SU-DHL-6 (cell line): ENCODE measurements at regions not wholly inside any gene's neighbourhood (a gene's known extent, or its start where the extent isn't known, plus 50 kb on each side); places are given as distances from the start of the nearest gene placed in this dataset.

Experiments
- H2AFZ ChIP-seq: fragments of 200-600 bp; sonication (generic); 2 replicates; pipeline ENCODE4 v1.6.1; 2014; ENCODE audit warnings: low read depth, mild to moderate bottlenecking, moderate library complexity, mixed read lengths, antibody characterized with exemption, low read length; ENCODE audit not compliant: severe bottlenecking
- H3F3A ChIP-seq: fragments of 200-600 bp; shearing (Covaris generic); 2 replicates; pipeline ENCODE4 v1.6.0; 2016; ENCODE audit warnings: antibody characterized with exemption, mild to moderate bottlenecking; ENCODE audit not compliant: insufficient read depth
- H3K27ac ChIP-seq: fragments of 200-600 bp; sonication (generic); 2 replicates; pipeline ENCODE4 v1.5.1; 2016; ENCODE audit warnings: low read depth, mild to moderate bottlenecking, low read length, moderate library complexity, mixed read lengths
- H3K27me3 ChIP-seq: fragments of 200-600 bp; sonication (generic), shearing (Covaris generic); 2 replicates; pipeline ENCODE4 v1.6.0; 2014; ENCODE audit warnings: mild to moderate bottlenecking, low read length
- H3K36me3 ChIP-seq: fragments of 200-600 bp; sonication (generic); 2 replicates; pipeline ENCODE4 v1.6.1; 2014; ENCODE audit warnings: mild to moderate bottlenecking, low read length, mixed read lengths
- H3K4me2 ChIP-seq: fragments of 300-600, 200-600 bp; shearing (Covaris generic), sonication (generic); 2 replicates; pipeline ENCODE4 v1.6.0; 2014; ENCODE audit warnings: low read length, low read depth, mild to moderate bottlenecking; ENCODE audit not compliant: poor library complexity, severe bottlenecking
- H3K4me3 ChIP-seq: fragments of 200-600 bp; sonication (generic); 2 replicates; pipeline ENCODE4 v1.5.1; 2014; ENCODE audit warnings: antibody characterized with exemption, low read length, mild to moderate bottlenecking, mixed read lengths; ENCODE audit not compliant: insufficient read depth, poor library complexity, severe bottlenecking
- H3K79me2 ChIP-seq: fragments of 200-600 bp; sonication (generic); 2 replicates; pipeline ENCODE4 v1.6.1; 2014; ENCODE audit warnings: mild to moderate bottlenecking, low read length, moderate library complexity; ENCODE audit not compliant: insufficient read depth
- H3K9ac ChIP-seq: fragments of 200-600 bp; sonication (generic); 2 replicates; pipeline ENCODE4 v1.7.0; 2014; ENCODE audit warnings: mild to moderate bottlenecking, low read length
- H3K9me2 ChIP-seq: fragments of 200-600 bp; sonication (generic); replicated peaks from 2 replicates; pipeline ENCODE4 v1.6.1; 2014; ENCODE audit warnings: low read length; ENCODE audit not compliant: insufficient read depth
- H3K9me3 ChIP-seq: fragments of 200-600 bp; sonication (generic); 2 replicates; pipeline ENCODE4 v1.6.1; 2014; ENCODE audit warnings: low read length, mixed read lengths; ENCODE audit not compliant: insufficient read depth
- H4K20me1 ChIP-seq: fragments of 200-600 bp; sonication (generic); 2 replicates; pipeline ENCODE4 v1.6.1; 2014; ENCODE audit warnings: low read depth, mild to moderate bottlenecking, antibody characterized with exemption, low read length, moderate library complexity, mixed read lengths
- EZH2phosphoT487 ChIP-seq: fragments of 200-600 bp; sonication (generic), shearing (Covaris generic); conservative IDR thresholded peaks from 2 replicates; pipeline ENCODE4 v1.6.1; 2018; ENCODE audit warnings: mild to moderate bottlenecking, antibody characterized with exemption, low read length, moderate library complexity, mixed read lengths
- TF ChIP-seq, protein P1 (sequence below): fragments of 200-600 bp; sonication (generic); IDR thresholded peaks from one replicate; pipeline ENCODE4 v1.5.1; 2017; ENCODE audit warnings: antibody characterized with exemption, mild to moderate bottlenecking, low read length, moderate library complexity; ENCODE audit not compliant: insufficient read depth, poor library complexity, severe bottlenecking

GRCh38 chr3:31343075-31343474, 189.7 kb upstream of the STT3B start:
- no peak overlapping the region for H3K4me2 ChIP-seq
- H3K36me3 ChIP-seq: no peaks in the 10 kb centered on the region
- H3K27me3 ChIP-seq: no peaks in the 10 kb centered on the region
- no peak for TF ChIP-seq EZH2phosphoT487
- TF ChIP-seq, protein P1, sequence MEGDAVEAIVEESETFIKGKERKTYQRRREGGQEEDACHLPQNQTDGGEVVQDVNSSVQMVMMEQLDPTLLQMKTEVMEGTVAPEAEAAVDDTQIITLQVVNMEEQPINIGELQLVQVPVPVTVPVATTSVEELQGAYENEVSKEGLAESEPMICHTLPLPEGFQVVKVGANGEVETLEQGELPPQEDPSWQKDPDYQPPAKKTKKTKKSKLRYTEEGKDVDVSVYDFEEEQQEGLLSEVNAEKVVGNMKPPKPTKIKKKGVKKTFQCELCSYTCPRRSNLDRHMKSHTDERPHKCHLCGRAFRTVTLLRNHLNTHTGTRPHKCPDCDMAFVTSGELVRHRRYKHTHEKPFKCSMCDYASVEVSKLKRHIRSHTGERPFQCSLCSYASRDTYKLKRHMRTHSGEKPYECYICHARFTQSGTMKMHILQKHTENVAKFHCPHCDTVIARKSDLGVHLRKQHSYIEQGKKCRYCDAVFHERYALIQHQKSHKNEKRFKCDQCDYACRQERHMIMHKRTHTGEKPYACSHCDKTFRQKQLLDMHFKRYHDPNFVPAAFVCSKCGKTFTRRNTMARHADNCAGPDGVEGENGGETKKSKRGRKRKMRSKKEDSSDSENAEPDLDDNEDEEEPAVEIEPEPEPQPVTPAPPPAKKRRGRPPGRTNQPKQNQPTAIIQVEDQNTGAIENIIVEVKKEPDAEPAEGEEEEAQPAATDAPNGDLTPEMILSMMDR: no peak
- no peak overlapping the region for H3K9ac ChIP-seq
- no peaks in the 10 kb centered on the region for H3K79me2 ChIP-seq
- H3K4me3 ChIP-seq: no peak overlapping the region
- no peaks in the 10 kb centered on the region for H3F3A ChIP-seq
- no peak overlapping the region for H2AFZ ChIP-seq
- H3K9me3 ChIP-seq: no peaks in the 10 kb centered on the region
- peaks cover 5% of the 10 kb centered on the region; the same call in 1 of the 2 replicates for H3K9me2 ChIP-seq
- H3K27ac ChIP-seq: no peak overlapping the region
- H4K20me1 ChIP-seq: no peaks in the 10 kb centered on the region

GRCh38 chr3:31345581-31345980, 187.1 kb upstream of the STT3B start:
- H3K4me2 ChIP-seq: no peak overlapping the region

DNA sequence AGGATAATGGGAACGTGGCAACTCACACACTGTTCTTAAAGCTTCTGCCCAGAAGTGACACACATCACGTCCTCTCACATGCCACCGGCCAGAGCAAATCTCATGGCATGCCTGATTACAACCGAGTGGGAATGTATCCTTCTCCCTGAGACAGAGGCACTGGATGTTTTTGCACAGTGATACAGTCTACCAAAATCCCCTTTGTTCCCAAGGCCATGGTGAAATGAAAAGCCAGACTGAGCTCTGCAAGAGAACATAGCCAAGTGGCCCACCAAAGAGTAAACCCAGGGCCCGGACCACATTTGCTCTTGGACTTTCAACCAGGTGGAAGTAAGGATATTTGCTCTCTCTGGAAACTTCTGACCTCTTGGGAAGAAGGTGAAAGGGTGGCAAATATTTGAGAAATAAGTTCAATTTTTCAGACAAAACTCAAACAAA, 186.2 kb upstream of the STT3B start:
- H3K4me2 ChIP-seq: no peak overlapping the region
- H3K36me3 ChIP-seq: no peaks in the 10 kb centered on the region
- no peak overlapping the region for H3K9ac ChIP-seq

More at GRCh38 chr3:31345581-31345980, 187.1 kb upstream of the STT3B start:
- no peaks in the 10 kb centered on the region for H3K9me3 ChIP-seq
- no peaks in the 10 kb centered on the region for H3K27me3 ChIP-seq
- no peaks in the 10 kb centered on the region for H4K20me1 ChIP-seq
- H3K36me3 ChIP-seq: no peaks in the 10 kb centered on the region
- H2AFZ ChIP-seq: no peak overlapping the region
- no peaks in the 10 kb centered on the region for H3K79me2 ChIP-seq
- peaks cover 5% of the 10 kb centered on the region; the same call in 1 of the 2 replicates for H3K9me2 ChIP-seq
- no peak overlapping the region for H3K4me3 ChIP-seq
- no peak for TF ChIP-seq EZH2phosphoT487
- TF ChIP-seq, protein P1: no peak
- H3K9ac ChIP-seq: no peak overlapping the region
- H3K27ac ChIP-seq: no peak overlapping the region
- H3F3A ChIP-seq: no peaks in the 10 kb centered on the region

More for the DNA sequence above, 186.2 kb upstream of the STT3B start:
- H3K9me2 ChIP-seq: peaks cover 5% of the 10 kb centered on the region; the same call in 1 of the 2 replicates
- no peak overlapping the region for H3K27ac ChIP-seq
- H3F3A ChIP-seq: no peaks in the 10 kb centered on the region
- no peaks in the 10 kb centered on the region for H3K79me2 ChIP-seq
- no peaks in the 10 kb centered on the region for H4K20me1 ChIP-seq
- no peaks in the 10 kb centered on the region for H3K9me3 ChIP-seq
- no peak overlapping the region for H2AFZ ChIP-seq
- H3K27me3 ChIP-seq: no peaks in the 10 kb centered on the region
- TF ChIP-seq, protein P1: no peak
- no peak for TF ChIP-seq EZH2phosphoT487
- no peak overlapping the region for H3K4me3 ChIP-seq
